Fibroblast of the conjunctiva (primary cell): ENCODE measurements at regions not wholly inside any gene's neighbourhood (a gene's known extent, or its start where the extent isn't known, plus 50 kb on each side); places are given as distances from the start of the nearest gene placed in this dataset.
"Not testable (repeated sequence)": the region's sequence is repeated elsewhere in the genome, so short reads cannot be mapped to it uniquely, and the experiment has no call there.

Source experiments
- DNase-seq: peaks from one replicate; pipeline ENCODE4 v3.0.0-alpha.2; 2010; ENCODE audit warnings: low read depth

- no peak for DNase-seq
These were observed 95.3 kb upstream of the SNX9 start for GRCh38 chr6:157727629-157728182.

DNA sequence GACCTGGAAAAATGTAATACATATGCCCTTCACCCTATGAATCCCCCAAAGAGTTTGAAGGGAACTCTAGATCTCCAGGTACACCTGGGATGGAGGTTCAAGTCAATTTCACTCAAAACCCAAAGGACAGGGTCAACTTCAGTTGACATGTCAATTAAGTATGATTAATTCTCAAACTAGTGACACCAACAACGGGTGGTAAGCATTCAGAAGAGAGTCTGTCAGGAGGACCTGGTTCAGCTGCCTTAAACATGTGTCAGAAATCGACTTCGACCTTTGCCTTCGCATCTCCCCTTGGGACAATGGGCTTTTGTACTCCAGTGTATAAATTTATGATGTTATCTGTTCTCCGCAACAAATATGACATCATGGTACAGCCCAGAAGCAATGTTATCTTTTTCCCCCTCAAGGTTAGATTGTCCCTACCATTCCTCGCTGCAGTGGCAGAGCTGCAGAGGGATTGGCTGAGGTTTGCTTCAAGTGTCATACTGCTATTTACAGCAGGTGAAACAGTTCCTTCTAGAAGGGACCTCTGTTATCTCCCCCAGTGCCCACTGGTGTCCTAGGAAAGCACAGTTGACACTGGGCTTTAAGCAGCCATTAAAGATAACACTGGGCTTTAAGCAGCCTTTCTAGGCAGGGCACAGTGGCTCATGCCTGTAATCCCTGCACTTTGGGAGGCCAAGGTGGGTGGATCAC is 94.7 kb upstream of the SNX9 start:
- no peak for DNase-seq

GRCh38 chr6:157731221-157731620 is 91.8 kb upstream of the SNX9 start:
- no peak for DNase-seq

GRCh38 chr6:157732007-157732406 is 91.0 kb upstream of the SNX9 start:
- no peak for DNase-seq

DNA sequence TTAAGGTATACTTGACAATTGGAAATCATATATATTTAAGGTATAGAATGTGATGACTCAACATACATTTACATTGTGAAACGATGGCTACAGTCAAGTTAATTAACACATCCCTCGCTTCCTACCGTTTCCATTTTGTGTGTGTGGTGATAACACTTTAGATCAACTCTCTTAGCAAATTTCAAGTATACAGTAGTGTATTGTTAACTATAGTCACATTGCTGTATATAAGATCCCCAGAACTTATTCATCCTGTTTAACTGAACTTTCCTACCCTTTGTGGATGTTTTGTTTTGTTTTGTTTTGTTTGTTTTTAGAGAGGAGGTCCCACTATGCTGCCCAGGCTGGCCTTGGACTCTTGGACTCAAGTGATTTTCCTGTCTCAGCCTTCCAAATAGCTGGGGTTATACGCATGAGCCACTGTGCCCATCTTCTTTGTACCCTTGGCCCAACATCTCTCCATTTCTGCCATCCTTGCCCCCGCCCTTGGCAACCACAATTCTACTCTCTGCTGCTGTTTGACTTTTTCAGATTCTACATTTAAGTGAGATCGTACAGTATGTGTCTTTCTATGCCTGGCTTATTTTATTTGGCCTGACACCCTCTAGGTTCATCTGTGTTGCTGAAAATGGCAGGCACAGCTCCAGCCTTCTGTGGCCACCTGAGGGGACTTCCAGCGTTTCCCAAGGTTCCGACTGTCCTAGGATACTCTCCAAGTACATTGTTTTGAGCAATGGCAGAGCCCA is 90.5 kb upstream of the SNX9 start:
- no peak for DNase-seq

DNA sequence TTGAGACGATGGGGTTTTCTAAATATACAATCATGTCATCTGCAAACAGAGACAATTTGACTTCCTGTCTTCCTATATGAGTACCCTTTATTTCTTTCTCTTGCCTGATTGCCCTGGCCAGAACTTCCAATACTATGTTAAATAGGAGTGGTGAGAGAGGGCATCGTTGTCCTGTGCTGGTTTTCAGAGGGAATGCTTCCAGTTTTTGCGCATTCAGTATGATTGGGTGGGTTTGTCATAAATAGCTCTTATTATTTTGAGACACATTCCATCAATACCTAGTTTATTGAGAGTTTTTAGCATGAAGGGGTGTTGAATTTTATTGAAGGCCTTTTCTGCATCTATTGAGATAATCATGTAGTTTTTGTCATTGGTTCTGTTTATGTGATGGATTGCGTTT is 86.5 kb upstream of the SNX9 start:
- DNase-seq: not testable (repeated sequence)

- DNase-seq: no peak
These were observed 81.6 kb upstream of the SNX9 start for GRCh38 chr6:157741321-157741947.

GRCh38 chr6:157741948-157742556 is 81.0 kb upstream of the SNX9 start:
- DNase-seq: no peak

DNA sequence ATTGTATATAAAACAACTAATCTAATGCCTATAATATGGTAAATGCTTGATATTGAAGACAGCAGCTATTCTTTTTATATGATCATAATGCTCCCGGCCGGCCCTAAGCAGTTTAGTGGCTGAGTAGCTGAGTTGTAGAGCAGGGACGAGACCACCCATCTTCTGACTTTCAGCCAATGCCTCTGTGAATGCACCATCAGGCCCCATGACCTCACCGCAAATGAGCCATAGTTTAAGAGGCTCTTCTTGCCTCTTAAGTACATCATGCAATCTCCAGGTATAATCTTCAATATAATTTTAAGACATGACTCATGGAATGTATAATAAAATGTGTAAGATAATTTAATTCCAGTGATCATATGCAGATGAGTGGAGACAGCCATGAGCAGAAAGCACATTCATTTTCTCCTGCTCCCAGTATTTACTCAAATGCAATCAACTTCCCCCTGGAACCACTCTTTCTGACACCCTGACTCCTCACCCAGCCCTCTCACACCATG is 78.9 kb upstream of the SNX9 start:
- no peak for DNase-seq

- no peak for DNase-seq
These were observed 76.1 kb upstream of the SNX9 start for GRCh38 chr6:157746897-157747296.

DNA sequence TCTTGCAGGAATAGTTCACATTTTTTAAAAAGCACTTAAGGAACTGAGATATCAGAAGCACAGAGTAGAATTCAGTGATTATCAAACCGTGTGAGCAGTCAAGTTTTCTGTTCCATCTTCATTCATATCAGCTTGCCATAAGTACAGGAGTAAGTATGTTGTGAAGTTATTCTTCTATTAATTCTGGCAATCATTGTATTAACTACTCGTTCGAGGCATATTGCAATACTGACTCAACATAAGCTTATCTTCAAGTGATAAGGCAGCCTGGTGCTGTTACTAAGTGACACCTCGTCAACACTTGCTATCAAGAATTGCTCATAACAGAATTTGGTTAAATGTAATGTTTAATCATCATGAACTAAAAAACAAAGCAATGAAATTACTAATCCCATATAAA is 75.7 kb upstream of the SNX9 start:
- DNase-seq: no peak

GRCh38 chr6:157748839-157749571 is 74.0 kb upstream of the SNX9 start:
- DNase-seq: no peak

DNA sequence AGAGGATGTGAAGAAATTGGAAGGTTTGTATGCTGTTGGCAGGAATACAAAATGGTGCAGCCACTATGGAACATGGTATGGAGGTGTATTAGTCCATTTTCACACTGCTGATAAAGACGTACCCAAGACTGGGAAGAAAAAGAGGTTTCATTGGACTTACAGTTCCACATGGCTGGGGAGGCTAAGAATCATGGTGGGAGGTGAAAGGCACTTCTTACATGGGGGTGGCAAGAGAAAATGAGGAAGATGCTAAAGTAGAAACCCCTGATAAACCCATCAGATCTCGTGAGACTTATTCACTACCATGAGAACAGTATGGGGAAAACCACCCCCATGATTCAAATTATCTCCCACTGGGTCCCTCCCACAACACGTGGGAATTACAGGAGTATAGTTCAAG is 72.1 kb upstream of the SNX9 start:
- DNase-seq: not testable (repeated sequence)

GRCh38 chr6:157751547-157752200 is 71.4 kb upstream of the SNX9 start:
- DNase-seq: no peak

GRCh38 chr6:157752879-157753278 is 70.2 kb upstream of the SNX9 start:
- not testable (repeated sequence) for DNase-seq

DNA sequence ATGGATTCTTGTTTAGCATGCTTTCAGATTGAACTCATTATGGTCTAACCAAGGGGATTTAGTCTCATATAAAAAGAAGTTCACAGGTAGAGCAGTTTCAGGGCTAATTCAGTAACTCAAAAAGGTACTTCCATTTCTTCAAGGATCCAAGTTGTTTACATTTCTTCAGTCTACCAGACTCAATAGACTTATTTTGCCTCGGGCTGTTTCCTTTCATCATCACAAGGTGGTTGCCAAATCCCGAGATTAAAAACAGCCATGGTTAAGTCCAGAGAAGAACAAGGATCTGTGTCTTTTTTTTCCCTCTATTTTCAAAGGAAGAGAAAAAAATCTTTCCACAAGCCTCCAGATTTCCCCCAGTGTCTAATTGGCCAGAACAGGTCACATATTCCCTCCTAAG is 69.8 kb upstream of the SNX9 start:
- DNase-seq: peak; percentile 66

DNA sequence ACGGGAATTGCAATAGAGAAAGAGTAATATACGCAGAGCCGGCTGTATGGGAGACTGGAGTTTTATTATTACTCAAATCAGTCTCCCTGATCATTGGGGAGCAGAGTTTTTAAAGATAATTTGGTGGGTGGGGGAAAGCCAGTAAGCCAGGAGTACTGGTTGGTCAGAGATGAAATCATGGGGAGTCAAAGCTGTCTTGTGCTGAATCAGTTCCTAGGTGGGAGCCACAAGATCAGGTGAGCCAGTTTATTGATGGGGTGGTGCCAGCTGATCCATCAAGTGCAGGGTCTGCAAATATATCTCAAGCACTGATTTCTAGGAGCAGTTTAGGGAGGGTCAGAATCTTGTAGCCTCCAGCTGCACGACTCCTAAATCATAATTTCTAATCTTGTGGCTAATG is 69.2 kb upstream of the SNX9 start:
- DNase-seq: not testable (repeated sequence)

- no peak for DNase-seq
These were observed 68.7 kb upstream of the SNX9 start for GRCh38 chr6:157754351-157754750.

GRCh38 chr6:157755032-157755745 is 67.9 kb upstream of the SNX9 start:
- no peak for DNase-seq

DNA sequence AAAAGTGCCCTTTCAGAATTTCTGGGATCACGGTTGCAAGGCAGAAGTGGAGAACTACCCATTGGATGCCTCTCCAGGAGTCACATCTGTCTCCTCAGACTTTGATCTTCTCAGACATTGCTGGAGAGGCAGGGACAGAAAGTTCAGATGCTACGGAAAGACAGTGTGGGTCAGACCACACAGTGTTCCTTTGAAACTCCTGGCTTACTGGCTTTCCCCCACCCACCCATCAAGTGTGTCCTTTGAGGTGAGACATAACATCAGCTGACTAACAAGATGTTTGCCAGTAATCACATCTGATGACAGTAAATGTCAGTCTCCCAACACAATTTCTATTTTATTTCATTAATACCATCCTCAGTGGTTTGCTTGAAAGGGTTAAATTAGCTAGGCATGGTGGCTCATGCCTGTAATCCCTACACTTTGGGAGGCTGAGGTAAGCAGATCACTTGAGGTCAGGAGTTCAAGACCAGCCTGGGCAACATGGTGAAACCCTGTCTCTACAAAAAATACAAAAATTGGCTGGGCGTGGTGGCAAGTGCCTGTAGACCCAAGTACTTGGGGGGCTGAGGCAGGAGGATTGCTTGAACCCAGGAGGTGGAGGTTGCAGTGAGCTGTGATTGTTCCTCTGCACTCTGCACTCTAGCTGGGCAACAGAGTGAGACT is 67.2 kb upstream of the SNX9 start:
- DNase-seq: no peak
